ENCODE measurements at regions not wholly inside any gene's neighbourhood (a gene's known extent, or its start where the extent isn't known, plus 50 kb on each side); places are given as distances from the start of the nearest gene placed in this dataset.

- Histone ChIP-seq H3K9me3 (replicated peaks; ENCODE audit: control insufficient read depth, insufficient read depth, low read length) (no peaks in the 10 kb centered on the region), H3K4me3 (replicated peaks in 1 of 3; ENCODE audit: insufficient read depth in 1 of 3, low read depth in 1 of 3, low read length in 3 of 3) (no peak overlapping the region), H3K79me2 (ENCODE audit: control insufficient read depth, insufficient read depth, low read length) (no peaks in the 10 kb centered on the region), H3K9ac (replicated peaks; ENCODE audit: extremely low read depth, insufficient read depth, low read length) (no peak overlapping the region), H3K4me1 (ENCODE audit: control insufficient read depth, extremely low read depth, insufficient read depth, low read length) (no peaks in the 10 kb centered on the region), H3K9me1 (replicated peaks; ENCODE audit: control insufficient read depth, extremely low read depth, insufficient read depth, low read length) (no peaks in the 10 kb centered on the region), H4K20me1 (replicated peaks; ENCODE audit: control insufficient read depth, extremely low read depth, insufficient read depth, low read length) (no peaks in the 10 kb centered on the region), H3K36me3 (ENCODE audit: control insufficient read depth in 2 of 2, extremely low read depth in 1 of 2, insufficient read depth in 2 of 2, low read length in 2 of 2) (no peaks in the 10 kb centered on the region), H3K27ac (ENCODE audit: insufficient read depth, low read depth, low read length) (no peak overlapping the region), H3K27me3 (ENCODE audit: control insufficient read depth in 2 of 2, insufficient read depth in 2 of 2, low read length in 2 of 2) (no peaks in the 10 kb centered on the region), H2AFZ (ENCODE audit: low read depth, low read length) (no peak overlapping the region), H3K4me2 (ENCODE audit: insufficient read depth, low read length) (no peak overlapping the region)
- DNase-seq (ENCODE audit: low read depth, low spot score) (no peak), FAIRE-seq (no peak)
- ChIA-PET POLR2A (no interaction called here), CTCF (no interaction called here)
- TF ChIP-seq POLR2A (IDR thresholded peaks at IDR 0.05; ENCODE audit: low read depth, low read length) (no peak), EZH2 (IDR thresholded peaks at IDR 0.05; ENCODE audit: borderline replicate concordance, low read depth, low read length, severe bottlenecking) (no peak), JUN (IDR thresholded peaks at IDR 0.05; ENCODE audit: borderline replicate concordance, insufficient read depth, insufficient read length, low read depth) (no peak), POLR2AphosphoS5 (IDR thresholded peaks at IDR 0.05; ENCODE audit: insufficient read depth, low read depth, low read length) (no peak), CTCF (IDR thresholded peaks at IDR 0.05; ENCODE audit: extremely low read depth in 1 of 2, insufficient read depth in 1 of 2, low read depth in 1 of 2, low read length in 2 of 2) (no peak), FOS (IDR thresholded peaks at IDR 0.05; ENCODE audit: borderline replicate concordance, insufficient read depth, low read length) (no peak), MYC (IDR thresholded peaks at IDR 0.05; ENCODE audit: low read depth, low read length) (no peak)
- dilution Hi-C loops (cut with MboI; ENCODE audit: extremely low pct_ligation_motif_present, low sequenced_read_pairs): no loop called here
- BruUV-seq (replicated peaks): no TSS peak
- intact Hi-C loops (cut with micrococcal nuclease): no loop called here
Observed at GRCh38 chr5:6083311-6083978, 294.9 kb downstream of the MED10 start.
